22Rv1 (cell line): ENCODE measurements at regions not wholly inside any gene's neighbourhood (a gene's known extent, or its start where the extent isn't known, plus 50 kb on each side); places are given as distances from the start of the nearest gene placed in this dataset.

Experiments used
- H3K27ac ChIP-seq: fragments of 450-650 bp; 2 replicates; pipeline ENCODE4 v1.5.1; 2017
- ZFX ChIP-seq: fragments of 450-650 bp; IDR thresholded peaks from 2 replicates; pipeline ENCODE4 v1.6.1; 2017; ENCODE audit warnings: antibody characterized with exemption, borderline replicate concordance
- TF ChIP-seq, protein P1 (sequence below): fragments of 450-650 bp; IDR thresholded peaks from 2 replicates; pipeline ENCODE4 v1.5.1; 2017; ENCODE audit warnings: mild to moderate bottlenecking

- TF ChIP-seq, protein P1, sequence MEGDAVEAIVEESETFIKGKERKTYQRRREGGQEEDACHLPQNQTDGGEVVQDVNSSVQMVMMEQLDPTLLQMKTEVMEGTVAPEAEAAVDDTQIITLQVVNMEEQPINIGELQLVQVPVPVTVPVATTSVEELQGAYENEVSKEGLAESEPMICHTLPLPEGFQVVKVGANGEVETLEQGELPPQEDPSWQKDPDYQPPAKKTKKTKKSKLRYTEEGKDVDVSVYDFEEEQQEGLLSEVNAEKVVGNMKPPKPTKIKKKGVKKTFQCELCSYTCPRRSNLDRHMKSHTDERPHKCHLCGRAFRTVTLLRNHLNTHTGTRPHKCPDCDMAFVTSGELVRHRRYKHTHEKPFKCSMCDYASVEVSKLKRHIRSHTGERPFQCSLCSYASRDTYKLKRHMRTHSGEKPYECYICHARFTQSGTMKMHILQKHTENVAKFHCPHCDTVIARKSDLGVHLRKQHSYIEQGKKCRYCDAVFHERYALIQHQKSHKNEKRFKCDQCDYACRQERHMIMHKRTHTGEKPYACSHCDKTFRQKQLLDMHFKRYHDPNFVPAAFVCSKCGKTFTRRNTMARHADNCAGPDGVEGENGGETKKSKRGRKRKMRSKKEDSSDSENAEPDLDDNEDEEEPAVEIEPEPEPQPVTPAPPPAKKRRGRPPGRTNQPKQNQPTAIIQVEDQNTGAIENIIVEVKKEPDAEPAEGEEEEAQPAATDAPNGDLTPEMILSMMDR = no peak
- TF ChIP-seq ZFX = no peak
- H3K27ac ChIP-seq = no peak overlapping the region
Measured at GRCh38 chr3:147661916-147662315, 252.8 kb downstream of the ZIC1 start.

- TF ChIP-seq, protein P1 = no peak
- TF ChIP-seq ZFX = no peak
- H3K27ac ChIP-seq = no peak overlapping the region
Measured at GRCh38 chr3:147662705-147663104, 253.5 kb downstream of the ZIC1 start.

DNA sequence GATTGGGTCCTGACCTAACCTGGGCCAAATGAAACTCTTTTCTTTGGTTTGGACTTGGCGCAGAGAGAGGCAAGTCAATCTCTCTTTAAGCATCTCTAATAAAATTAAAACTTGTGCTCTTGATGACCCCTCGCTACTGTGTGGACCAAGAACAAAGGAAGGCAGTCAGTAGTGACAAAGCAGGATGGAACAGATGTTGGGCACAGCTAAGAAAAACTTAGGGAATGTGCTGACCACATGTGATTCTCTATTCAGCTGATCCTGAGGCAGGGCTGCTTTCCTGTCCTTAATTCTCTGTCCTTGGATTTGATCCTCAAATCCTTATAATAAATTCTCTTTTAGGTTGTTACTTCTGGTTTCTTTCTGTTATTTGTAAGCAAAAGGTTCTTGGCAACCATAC lies 259.9 kb downstream of the ZIC1 start:
- no peak for TF ChIP-seq ZFX
- TF ChIP-seq, protein P1 = no peak
- H3K27ac ChIP-seq = no peak overlapping the region

GRCh38 chr3:147672035-147672434 lies 262.9 kb downstream of the ZIC1 start:
- no peak overlapping the region for H3K27ac ChIP-seq
- TF ChIP-seq, protein P1 = no peak
- no peak for TF ChIP-seq ZFX

DNA sequence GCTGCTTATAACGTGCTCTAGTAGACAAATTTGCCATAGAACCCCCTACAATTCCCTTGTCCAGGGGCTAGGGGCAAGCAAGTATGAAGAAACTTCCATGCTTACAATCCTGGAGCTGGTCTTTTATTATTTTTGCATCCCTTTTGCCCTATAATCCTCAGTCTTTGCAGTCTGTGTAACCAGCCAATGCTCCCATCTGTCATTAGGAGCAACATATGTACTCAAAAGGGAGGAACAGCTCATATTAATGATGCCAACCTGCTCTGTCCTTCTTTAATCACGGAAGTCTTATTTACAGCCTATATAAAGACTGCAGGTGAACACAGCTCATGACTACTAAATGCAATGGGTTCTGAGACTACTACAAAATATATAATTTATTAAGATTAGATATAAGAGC lies 263.3 kb downstream of the ZIC1 start:
- H3K27ac ChIP-seq = no peak overlapping the region
- TF ChIP-seq, protein P1 = no peak
- no peak for TF ChIP-seq ZFX

GRCh38 chr3:147675761-147676160 lies 266.6 kb downstream of the ZIC1 start:
- no peak overlapping the region for H3K27ac ChIP-seq
- no peak for TF ChIP-seq ZFX
- TF ChIP-seq, protein P1 = no peak

DNA sequence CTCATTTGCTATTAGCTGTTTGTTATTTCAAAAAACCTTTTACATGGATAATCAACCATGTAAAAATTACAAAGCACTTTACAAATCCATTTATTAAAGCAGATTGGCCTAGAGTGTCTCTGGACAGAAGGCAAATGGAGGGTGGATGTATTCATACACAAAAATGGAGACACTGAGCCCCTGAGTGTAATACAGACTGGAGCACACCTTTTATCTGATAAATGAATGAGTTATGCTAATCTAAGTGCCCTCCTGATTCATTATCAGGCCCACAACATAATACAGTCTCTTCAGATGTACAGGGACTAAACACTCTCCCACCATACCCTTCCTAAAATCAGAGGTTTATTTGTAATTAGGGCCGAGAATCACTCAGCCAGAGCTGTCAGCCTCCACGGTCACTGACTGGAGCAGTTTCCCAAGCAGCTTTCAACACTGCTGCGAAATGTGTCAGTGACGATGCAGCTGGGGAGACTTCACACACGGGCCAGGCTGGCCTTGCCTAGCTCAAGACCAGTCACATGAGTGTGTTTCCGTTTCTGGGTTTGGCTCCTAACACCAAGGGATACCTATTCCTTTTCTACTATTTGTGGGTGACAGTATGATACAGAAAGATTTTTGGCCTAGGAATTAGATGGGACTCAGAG lies 271.8 kb downstream of the ZIC1 start:
- no peak for TF ChIP-seq ZFX
- TF ChIP-seq, protein P1 = no peak
- H3K27ac ChIP-seq = no peak overlapping the region
